ENCODE measurements at regions not wholly inside any gene's neighbourhood (a gene's known extent, or its start where the extent isn't known, plus 50 kb on each side); places are given as distances from the start of the nearest gene placed in this dataset.

DNA sequence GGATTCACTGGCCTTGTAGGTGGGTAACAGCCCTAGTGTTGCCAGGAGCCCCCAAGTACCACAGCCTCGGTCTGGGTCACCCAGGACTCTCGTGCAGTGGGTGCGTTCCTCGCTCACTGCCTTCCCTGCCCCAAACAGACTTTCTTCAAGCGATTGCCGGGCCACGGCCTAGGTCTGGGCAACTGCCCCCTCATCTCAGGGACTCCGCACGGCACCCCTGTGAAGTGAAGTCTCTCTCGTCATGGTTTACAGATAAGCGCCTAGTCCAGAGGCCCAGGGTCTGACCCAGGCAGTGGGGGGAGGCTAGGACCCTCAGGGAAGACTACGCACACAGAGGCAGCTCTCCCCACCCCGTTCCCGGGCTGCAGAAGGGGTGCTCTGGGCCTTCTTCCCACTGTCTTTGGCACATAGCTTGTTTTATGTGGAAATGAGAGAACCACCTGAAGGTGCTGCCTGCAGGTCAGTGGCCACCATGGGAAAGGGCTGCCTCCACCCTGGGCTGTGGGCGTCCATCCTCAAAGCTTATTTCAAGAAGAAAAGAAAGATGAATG, 220.8 kb downstream of the ERMARD start:
- peaks cover 4% of the 10 kb centered on the region for H3K27me3 Mint-ChIP-seq (ENCODE audit: low read depth)
- peak in 1 of 2 experiments; percentile 9 for DNase-seq (ENCODE audit: low spot score in 2 of 2, unreplicated experiment in 2 of 2)
- H3K27ac Mint-ChIP-seq = no peak overlapping the region
- no peaks in the 10 kb centered on the region for H3K4me1 Mint-ChIP-seq
- TF ChIP-seq, protein P1, sequence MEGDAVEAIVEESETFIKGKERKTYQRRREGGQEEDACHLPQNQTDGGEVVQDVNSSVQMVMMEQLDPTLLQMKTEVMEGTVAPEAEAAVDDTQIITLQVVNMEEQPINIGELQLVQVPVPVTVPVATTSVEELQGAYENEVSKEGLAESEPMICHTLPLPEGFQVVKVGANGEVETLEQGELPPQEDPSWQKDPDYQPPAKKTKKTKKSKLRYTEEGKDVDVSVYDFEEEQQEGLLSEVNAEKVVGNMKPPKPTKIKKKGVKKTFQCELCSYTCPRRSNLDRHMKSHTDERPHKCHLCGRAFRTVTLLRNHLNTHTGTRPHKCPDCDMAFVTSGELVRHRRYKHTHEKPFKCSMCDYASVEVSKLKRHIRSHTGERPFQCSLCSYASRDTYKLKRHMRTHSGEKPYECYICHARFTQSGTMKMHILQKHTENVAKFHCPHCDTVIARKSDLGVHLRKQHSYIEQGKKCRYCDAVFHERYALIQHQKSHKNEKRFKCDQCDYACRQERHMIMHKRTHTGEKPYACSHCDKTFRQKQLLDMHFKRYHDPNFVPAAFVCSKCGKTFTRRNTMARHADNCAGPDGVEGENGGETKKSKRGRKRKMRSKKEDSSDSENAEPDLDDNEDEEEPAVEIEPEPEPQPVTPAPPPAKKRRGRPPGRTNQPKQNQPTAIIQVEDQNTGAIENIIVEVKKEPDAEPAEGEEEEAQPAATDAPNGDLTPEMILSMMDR (IDR thresholded peaks at IDR 0.05; ENCODE audit: unreplicated experiment) = no peak
- H3K36me3 Mint-ChIP-seq = no peaks in the 10 kb centered on the region
- peaks cover 3% of the 10 kb centered on the region for H3K9me3 Mint-ChIP-seq
- no peak overlapping the region for H3K4me3 Mint-ChIP-seq

DNA sequence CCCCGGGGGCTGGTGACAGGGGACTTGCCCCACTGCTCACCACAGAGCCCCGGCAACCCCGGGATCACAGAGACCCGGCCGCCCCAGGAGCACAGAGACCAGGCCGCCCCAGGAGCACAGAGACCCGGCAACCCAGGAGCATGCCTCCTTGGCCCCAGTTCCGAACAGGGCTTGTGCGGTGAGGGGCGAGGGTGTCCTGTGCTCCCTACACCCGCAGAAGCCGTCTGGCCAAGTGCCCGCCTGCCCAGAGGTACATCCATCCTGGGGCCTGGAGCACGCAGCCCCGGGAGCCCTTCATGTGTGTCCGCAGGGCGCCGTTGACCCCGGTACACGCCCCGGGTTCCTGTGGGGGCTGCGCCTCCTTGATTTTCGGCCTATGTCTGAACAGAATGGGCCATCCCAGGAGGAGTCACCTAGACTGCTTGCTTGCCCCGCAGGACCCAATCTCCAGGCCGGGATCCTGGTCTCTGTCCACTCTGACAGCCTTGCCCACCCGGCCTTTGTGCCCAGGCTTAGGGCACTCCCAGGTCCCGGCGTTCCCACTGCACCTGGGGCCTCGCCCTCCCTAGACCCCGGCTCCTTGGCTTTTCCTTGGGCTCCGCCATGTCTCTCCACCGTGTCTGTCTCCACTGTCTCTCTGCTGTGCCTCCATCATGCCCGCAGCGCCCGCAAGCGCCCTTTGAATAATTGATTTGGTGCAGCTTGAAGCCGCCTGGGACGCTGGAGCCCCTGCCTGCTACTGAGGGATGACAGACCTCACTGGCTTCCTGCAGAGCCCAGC, 219.8 kb downstream of the ERMARD start:
- Mint-ChIP-seq H3K4me3 (no peak overlapping the region), H3K27me3 (ENCODE audit: low read depth) (no peaks in the 10 kb centered on the region), H3K36me3 (peaks cover under 1% of the 10 kb centered on the region), H3K9me3 (peaks cover 3% of the 10 kb centered on the region), H3K4me1 (no peaks in the 10 kb centered on the region), H3K27ac (no peak overlapping the region)
- DNase-seq (ENCODE audit: low spot score in 2 of 2, unreplicated experiment in 2 of 2) = peak; percentile 16 to 35
- TF ChIP-seq, protein P1 (IDR thresholded peaks at IDR 0.05; ENCODE audit: unreplicated experiment) = no peak

DNA sequence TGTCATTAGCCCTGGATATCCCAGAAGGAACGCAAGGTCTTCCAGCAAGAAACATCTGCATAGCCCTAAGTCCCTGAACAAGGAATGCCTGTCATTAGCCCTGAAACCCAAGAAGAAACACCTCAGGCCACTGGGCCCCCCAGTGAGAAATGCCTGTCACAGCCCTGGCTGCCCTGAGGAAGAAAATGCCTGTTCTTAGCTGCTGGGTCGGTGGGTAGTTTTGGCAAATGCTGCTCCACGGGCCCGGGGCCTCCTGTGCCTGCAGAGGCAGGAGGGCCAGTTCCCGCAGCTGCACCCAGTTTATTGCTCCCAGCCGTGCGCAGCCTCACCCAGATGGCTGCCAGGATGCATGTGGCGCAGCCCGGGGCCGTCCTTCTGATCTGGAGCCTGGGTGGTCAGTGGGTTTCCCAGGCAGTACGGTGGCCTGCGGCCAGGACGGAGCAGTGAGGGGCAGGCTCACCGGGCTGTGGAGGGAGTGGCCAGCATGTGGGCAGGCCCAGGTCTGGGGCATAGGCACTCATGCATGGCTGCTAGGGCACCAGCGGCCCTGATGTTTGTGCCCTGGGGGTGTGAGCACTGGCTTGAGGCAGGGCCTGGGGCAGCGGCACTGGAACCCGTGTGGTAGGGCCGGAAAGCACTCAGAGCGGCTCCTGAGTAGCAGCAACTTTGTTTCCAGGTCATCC, 219.0 kb downstream of the ERMARD start:
- Mint-ChIP-seq H3K27me3 (ENCODE audit: low read depth) (no peaks in the 10 kb centered on the region), H3K4me3 (no peak overlapping the region), H3K9me3 (peaks cover 3% of the 10 kb centered on the region), H3K27ac (no peak overlapping the region), H3K4me1 (no peaks in the 10 kb centered on the region), H3K36me3 (peaks cover 7% of the 10 kb centered on the region)
- DNase-seq (ENCODE audit: low spot score in 2 of 2, unreplicated experiment in 2 of 2) = peak in 1 of 2 experiments; percentile 37
- TF ChIP-seq, protein P1 (IDR thresholded peaks at IDR 0.05; ENCODE audit: unreplicated experiment) = no peak

DNA sequence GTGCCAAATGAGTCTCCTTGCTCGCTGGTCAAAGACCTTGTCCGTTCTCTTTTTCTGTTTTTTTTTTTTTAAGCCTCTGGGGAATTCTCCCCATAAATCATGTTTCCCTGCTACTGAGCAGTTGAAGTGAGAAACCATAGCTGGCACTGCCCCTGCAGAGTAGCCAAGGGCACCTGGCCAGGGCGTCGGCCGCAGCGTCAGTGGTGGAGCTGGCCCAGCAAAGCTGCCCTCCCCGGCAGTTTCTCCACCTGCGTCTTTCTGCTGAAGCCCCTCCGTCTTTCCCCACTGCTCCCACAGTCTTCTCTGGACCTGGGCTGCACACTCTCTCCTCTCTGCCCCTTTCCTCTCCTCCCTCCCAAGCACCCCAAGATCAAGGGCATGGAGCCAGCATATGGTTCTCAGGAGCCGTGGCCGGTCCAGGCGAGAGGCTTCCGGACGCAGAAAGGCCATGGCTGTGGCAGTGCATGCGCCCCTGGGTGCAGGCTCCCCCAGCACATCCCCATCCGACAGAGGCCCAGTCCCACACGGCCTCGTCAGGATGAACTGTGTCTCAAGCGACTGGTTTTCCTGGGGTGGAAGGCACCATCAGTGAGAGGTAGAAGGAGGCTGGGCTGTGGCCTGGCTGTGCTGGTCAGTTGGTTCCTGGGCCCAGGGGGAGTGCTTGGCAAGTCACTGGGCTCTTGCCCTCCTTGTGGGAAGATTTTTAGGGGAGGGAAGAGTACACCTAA, 218.1 kb downstream of the ERMARD start:
- no peaks in the 10 kb centered on the region for H3K27me3 Mint-ChIP-seq (ENCODE audit: low read depth)

More for the DNA sequence above, 218.1 kb downstream of the ERMARD start:
- no peak overlapping the region for H3K4me3 Mint-ChIP-seq
- peaks cover 3% of the 10 kb centered on the region for H3K9me3 Mint-ChIP-seq
- peaks cover 11% of the 10 kb centered on the region for H3K36me3 Mint-ChIP-seq
- TF ChIP-seq, protein P1 (IDR thresholded peaks at IDR 0.05; ENCODE audit: unreplicated experiment) = no peak
- peak in 1 of 2 experiments; percentile 24 for DNase-seq (ENCODE audit: low spot score in 2 of 2, unreplicated experiment in 2 of 2)
- H3K4me1 Mint-ChIP-seq = no peaks in the 10 kb centered on the region
- H3K27ac Mint-ChIP-seq = no peak overlapping the region
